ENCODE measurements at regions not wholly inside any gene's neighbourhood (a gene's known extent, or its start where the extent isn't known, plus 50 kb on each side); places are given as distances from the start of the nearest gene placed in this dataset.

DNA sequence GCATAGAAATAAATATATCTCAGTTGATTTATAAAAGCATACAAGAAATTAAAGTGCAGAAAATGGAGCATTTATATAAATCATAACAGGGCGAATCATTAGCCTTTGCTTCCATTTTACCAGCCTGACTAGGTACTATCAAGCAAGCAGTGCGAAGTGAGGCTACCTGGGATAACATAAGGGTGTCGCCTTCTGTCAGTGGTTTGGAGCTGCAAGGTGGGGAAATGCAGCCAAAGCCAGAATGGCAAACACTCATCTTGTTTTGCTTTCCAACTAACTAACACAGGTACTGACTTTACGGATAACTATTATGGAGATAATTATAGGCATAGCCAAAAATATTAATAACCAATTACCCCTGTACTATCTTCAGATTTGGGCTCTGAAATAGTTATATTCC is 1459.8 kb downstream of the RAPGEF2 start:
- DNase-seq (no peak), ATAC-seq (ENCODE audit: insufficient read depth, low read depth) (no peak)
- Histone ChIP-seq H3K36me3 (ENCODE audit: insufficient read depth, low read length) (no peaks in the 10 kb centered on the region), H3K4me2 (ENCODE audit: insufficient read depth, low read length) (no peak overlapping the region), H2AFZ (ENCODE audit: low read depth, low read length) (no peak overlapping the region), H3K4me3 (ENCODE audit: low read depth in 1 of 2, low read length in 2 of 2) (no peak overlapping the region), H3K79me2 (ENCODE audit: insufficient read depth, low read length) (no peaks in the 10 kb centered on the region), H3K9ac (ENCODE audit: low read depth, low read length) (no peak overlapping the region), H3K9me3 (ENCODE audit: insufficient read depth, low read length, severe bottlenecking) (no peaks in the 10 kb centered on the region), H4K20me1 (ENCODE audit: insufficient read depth, low read length) (no peaks in the 10 kb centered on the region), H3K4me1 (ENCODE audit: insufficient read depth, low read length) (no peaks in the 10 kb centered on the region), H3K27ac (ENCODE audit: low read length) (no peak overlapping the region), H3K27me3 (ENCODE audit: insufficient read depth, low read length, poor library complexity) (no peaks in the 10 kb centered on the region)
- TF ChIP-seq, protein P1, sequence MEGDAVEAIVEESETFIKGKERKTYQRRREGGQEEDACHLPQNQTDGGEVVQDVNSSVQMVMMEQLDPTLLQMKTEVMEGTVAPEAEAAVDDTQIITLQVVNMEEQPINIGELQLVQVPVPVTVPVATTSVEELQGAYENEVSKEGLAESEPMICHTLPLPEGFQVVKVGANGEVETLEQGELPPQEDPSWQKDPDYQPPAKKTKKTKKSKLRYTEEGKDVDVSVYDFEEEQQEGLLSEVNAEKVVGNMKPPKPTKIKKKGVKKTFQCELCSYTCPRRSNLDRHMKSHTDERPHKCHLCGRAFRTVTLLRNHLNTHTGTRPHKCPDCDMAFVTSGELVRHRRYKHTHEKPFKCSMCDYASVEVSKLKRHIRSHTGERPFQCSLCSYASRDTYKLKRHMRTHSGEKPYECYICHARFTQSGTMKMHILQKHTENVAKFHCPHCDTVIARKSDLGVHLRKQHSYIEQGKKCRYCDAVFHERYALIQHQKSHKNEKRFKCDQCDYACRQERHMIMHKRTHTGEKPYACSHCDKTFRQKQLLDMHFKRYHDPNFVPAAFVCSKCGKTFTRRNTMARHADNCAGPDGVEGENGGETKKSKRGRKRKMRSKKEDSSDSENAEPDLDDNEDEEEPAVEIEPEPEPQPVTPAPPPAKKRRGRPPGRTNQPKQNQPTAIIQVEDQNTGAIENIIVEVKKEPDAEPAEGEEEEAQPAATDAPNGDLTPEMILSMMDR (IDR thresholded peaks at IDR 0.05; ENCODE audit: borderline replicate concordance, extremely low read depth, low read length, poor library complexity, severe bottlenecking) = no peak
- no peak for TF ChIP-seq EZH2 (IDR thresholded peaks at IDR 0.05; ENCODE audit: borderline replicate concordance, low read depth, low read length, severe bottlenecking)

DNA sequence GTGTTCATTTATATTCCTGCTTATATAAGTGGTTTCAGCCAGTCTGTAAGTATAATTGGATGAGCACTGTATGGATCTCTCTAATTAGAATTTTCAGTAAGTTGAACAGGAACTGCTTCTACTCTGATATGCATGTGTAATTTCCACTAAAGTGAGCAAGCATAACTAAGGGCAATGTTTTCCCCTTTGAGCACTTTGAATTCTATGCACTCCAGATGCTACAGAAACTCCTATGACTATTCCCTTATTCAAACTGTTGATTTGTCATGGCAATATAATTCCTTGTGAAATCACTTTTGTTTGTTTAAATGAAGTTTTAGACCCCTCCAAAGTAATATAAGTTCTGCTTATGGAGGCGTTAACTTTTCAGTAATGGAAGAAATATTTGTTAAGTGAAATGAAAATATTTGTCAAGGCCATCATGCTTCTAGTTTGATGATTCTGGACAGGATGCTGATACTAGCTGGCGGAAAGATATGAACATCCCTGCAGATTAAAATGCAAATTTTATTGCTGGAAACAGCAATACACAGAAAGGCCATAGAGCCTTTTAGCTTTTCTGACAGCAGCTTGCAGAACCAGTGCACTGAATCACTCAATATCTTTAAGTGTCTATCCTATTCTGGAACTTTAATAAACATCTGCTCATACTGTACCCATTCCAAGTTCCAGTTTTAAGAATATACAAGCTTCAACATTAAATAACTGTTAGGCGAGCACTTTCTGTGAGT is 1460.8 kb downstream of the RAPGEF2 start:
- H3K9ac ChIP-seq (ENCODE audit: low read depth, low read length) = no peak overlapping the region
- DNase-seq = no peak
- H3K4me2 ChIP-seq (ENCODE audit: insufficient read depth, low read length) = no peak overlapping the region
- no peaks in the 10 kb centered on the region for H3K9me3 ChIP-seq (ENCODE audit: insufficient read depth, low read length, severe bottlenecking)
- ATAC-seq (ENCODE audit: insufficient read depth, low read depth) = no peak
- no peaks in the 10 kb centered on the region for H3K79me2 ChIP-seq (ENCODE audit: insufficient read depth, low read length)
- no peak overlapping the region for H3K4me3 ChIP-seq (ENCODE audit: low read depth in 1 of 2, low read length in 2 of 2)
- TF ChIP-seq EZH2 (IDR thresholded peaks at IDR 0.05; ENCODE audit: borderline replicate concordance, low read depth, low read length, severe bottlenecking) = no peak
- TF ChIP-seq, protein P1 (IDR thresholded peaks at IDR 0.05; ENCODE audit: borderline replicate concordance, extremely low read depth, low read length, poor library complexity, severe bottlenecking) = no peak
- no peak overlapping the region for H2AFZ ChIP-seq (ENCODE audit: low read depth, low read length)
- no peaks in the 10 kb centered on the region for H3K36me3 ChIP-seq (ENCODE audit: insufficient read depth, low read length)
- no peaks in the 10 kb centered on the region for H4K20me1 ChIP-seq (ENCODE audit: insufficient read depth, low read length)
- no peaks in the 10 kb centered on the region for H3K27me3 ChIP-seq (ENCODE audit: insufficient read depth, low read length, poor library complexity)
- no peaks in the 10 kb centered on the region for H3K4me1 ChIP-seq (ENCODE audit: insufficient read depth, low read length)
- H3K27ac ChIP-seq (ENCODE audit: low read length) = no peak overlapping the region

DNA sequence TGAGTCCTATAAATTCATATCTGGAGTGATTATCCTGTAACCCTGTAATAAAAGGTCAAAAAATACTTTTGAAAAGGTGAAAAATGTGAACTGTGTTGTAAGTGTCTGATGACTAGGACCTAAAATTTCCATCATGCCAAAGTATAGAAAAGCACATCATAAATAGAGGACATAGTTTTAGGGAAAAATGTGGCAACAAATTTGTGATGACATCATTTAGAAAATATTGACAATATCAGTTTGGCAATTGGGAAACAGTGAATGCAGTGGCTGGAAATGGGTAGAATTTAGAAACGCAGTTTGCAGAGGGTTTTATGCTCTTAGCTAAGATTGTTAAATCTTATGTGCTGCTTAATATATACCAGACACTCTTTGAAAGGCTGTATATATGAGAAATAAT is 1464.8 kb downstream of the RAPGEF2 start:
- Histone ChIP-seq H3K27me3 (ENCODE audit: insufficient read depth, low read length, poor library complexity) (no peaks in the 10 kb centered on the region), H2AFZ (ENCODE audit: low read depth, low read length) (no peak overlapping the region), H3K27ac (ENCODE audit: low read length) (no peak overlapping the region), H3K4me1 (ENCODE audit: insufficient read depth, low read length) (no peaks in the 10 kb centered on the region), H3K4me2 (ENCODE audit: insufficient read depth, low read length) (no peak overlapping the region), H3K36me3 (ENCODE audit: insufficient read depth, low read length) (no peaks in the 10 kb centered on the region), H3K9me3 (ENCODE audit: insufficient read depth, low read length, severe bottlenecking) (no peaks in the 10 kb centered on the region), H3K9ac (ENCODE audit: low read depth, low read length) (no peak overlapping the region), H4K20me1 (ENCODE audit: insufficient read depth, low read length) (no peaks in the 10 kb centered on the region), H3K4me3 (ENCODE audit: low read depth in 1 of 2, low read length in 2 of 2) (no peak overlapping the region), H3K79me2 (ENCODE audit: insufficient read depth, low read length) (no peaks in the 10 kb centered on the region)
- ATAC-seq (ENCODE audit: insufficient read depth, low read depth) (no peak), DNase-seq (no peak)
- TF ChIP-seq, protein P1 (IDR thresholded peaks at IDR 0.05; ENCODE audit: borderline replicate concordance, extremely low read depth, low read length, poor library complexity, severe bottlenecking) = no peak
- no peak for TF ChIP-seq EZH2 (IDR thresholded peaks at IDR 0.05; ENCODE audit: borderline replicate concordance, low read depth, low read length, severe bottlenecking)
